DOHH2 (cell line): ENCODE measurements at regions not wholly inside any gene's neighbourhood (a gene's known extent, or its start where the extent isn't known, plus 50 kb on each side); places are given as distances from the start of the nearest gene placed in this dataset.

Source experiments
- CTCF ChIP-seq: fragments of 200-600 bp; sonication (generic); IDR thresholded peaks from one replicate; pipeline ENCODE4 v1.5.1; 2014; ENCODE audit warnings: antibody characterized with exemption, mild to moderate bottlenecking, low read depth, low read length; ENCODE audit not compliant: poor library complexity, severe bottlenecking
- EZH2phosphoT487 ChIP-seq: fragments of 200-600 bp; sonication (generic); IDR thresholded peaks from 2 replicates; pipeline ENCODE4 v1.6.1; 2017; ENCODE audit warnings: borderline replicate concordance, mild to moderate bottlenecking, antibody characterized with exemption, low read length, moderate library complexity, mixed read lengths

- TF ChIP-seq CTCF (no peak), EZH2phosphoT487 (no peak)
Measured at GRCh38 chr6:6707143-6707542, 118.6 kb downstream of the LY86 start.
